Mesothelial cell of epicardium (in vitro differentiated cells): ENCODE measurements at regions not wholly inside any gene's neighbourhood (a gene's known extent, or its start where the extent isn't known, plus 50 kb on each side); places are given as distances from the start of the nearest gene placed in this dataset.

ENCODE experiments used
- DNase-seq, 2 experiments: peaks; one replicate each; pipeline ENCODE4 v3.0.0; 2021; ENCODE audit warnings: low spot score in 2 of 2; ENCODE audit not compliant: unreplicated experiment in 2 of 2
- H3K27ac Mint-ChIP-seq: 2 replicates; pipeline ENCODE4 v1.8.0; 2021; ENCODE audit warnings: mixed read lengths
- H3K27me3 Mint-ChIP-seq: 2 replicates; pipeline ENCODE4 v1.8.0; 2021; ENCODE audit warnings: low read depth, mixed read lengths
- H3K36me3 Mint-ChIP-seq: 2 replicates; pipeline ENCODE4 v1.8.0; 2021; ENCODE audit warnings: mixed read lengths
- H3K4me1 Mint-ChIP-seq: 2 replicates; pipeline ENCODE4 v1.8.0; 2021; ENCODE audit warnings: mixed read lengths
- H3K4me3 Mint-ChIP-seq: 2 replicates; pipeline ENCODE4 v1.8.0; 2021; ENCODE audit warnings: mild to moderate bottlenecking, moderate library complexity, mixed read lengths
- H3K9me3 Mint-ChIP-seq: 2 replicates; pipeline ENCODE4 v1.8.0; 2021; ENCODE audit warnings: mixed read lengths
- CTCF ChIP-seq: fragments of 200-600 bp; sonication (generic); IDR thresholded peaks from one replicate; pipeline ENCODE4 v1.5.0; 2021; ENCODE audit warnings: antibody characterized with exemption; ENCODE audit not compliant: unreplicated experiment

- no peak overlapping the region for H3K27ac Mint-ChIP-seq
- no peak overlapping the region for H3K4me3 Mint-ChIP-seq
- no peak for DNase-seq
- no peak for TF ChIP-seq CTCF
- peaks cover 37% of the 10 kb centered on the region for H3K4me1 Mint-ChIP-seq
- peaks cover 7% of the 10 kb centered on the region for H3K9me3 Mint-ChIP-seq
- no peaks in the 10 kb centered on the region for H3K36me3 Mint-ChIP-seq
- H3K27me3 Mint-ChIP-seq = no peaks in the 10 kb centered on the region
These were observed 55.9 kb upstream of the PDE5A start for GRCh38 chr4:119684463-119684862.

- H3K36me3 Mint-ChIP-seq = no peaks in the 10 kb centered on the region
- no peaks in the 10 kb centered on the region for H3K27me3 Mint-ChIP-seq
- H3K9me3 Mint-ChIP-seq = peaks cover 4% of the 10 kb centered on the region
- H3K4me1 Mint-ChIP-seq = peaks cover 47% of the 10 kb centered on the region
- H3K27ac Mint-ChIP-seq = peak overlapping the region; percentile 14
- DNase-seq = no peak
- TF ChIP-seq CTCF = no peak
- H3K4me3 Mint-ChIP-seq = no peak overlapping the region
These were observed 54.9 kb upstream of the PDE5A start for GRCh38 chr4:119683518-119683917.

- no peaks in the 10 kb centered on the region for H3K27me3 Mint-ChIP-seq
- no peak overlapping the region for H3K27ac Mint-ChIP-seq
- no peak overlapping the region for H3K4me3 Mint-ChIP-seq
- peaks cover 4% of the 10 kb centered on the region for H3K9me3 Mint-ChIP-seq
- no peak for DNase-seq
- H3K36me3 Mint-ChIP-seq = no peaks in the 10 kb centered on the region
- peaks cover 48% of the 10 kb centered on the region for H3K4me1 Mint-ChIP-seq
- no peak for TF ChIP-seq CTCF
These were observed 53.5 kb upstream of the PDE5A start for GRCh38 chr4:119682099-119682498.

- H3K27me3 Mint-ChIP-seq = no peaks in the 10 kb centered on the region
- no peak for TF ChIP-seq CTCF
- H3K4me3 Mint-ChIP-seq = no peak overlapping the region
- no peak for DNase-seq
- no peaks in the 10 kb centered on the region for H3K9me3 Mint-ChIP-seq
- H3K4me1 Mint-ChIP-seq = peaks cover 45% of the 10 kb centered on the region
- no peaks in the 10 kb centered on the region for H3K36me3 Mint-ChIP-seq
- H3K27ac Mint-ChIP-seq = peak overlapping the region; percentile 77
These were observed 50.6 kb upstream of the PDE5A start for GRCh38 chr4:119679251-119679650.

GRCh38 chr4:119678761-119679160, 50.2 kb upstream of the PDE5A start:
- no peaks in the 10 kb centered on the region for H3K9me3 Mint-ChIP-seq
- no peak overlapping the region for H3K4me3 Mint-ChIP-seq
- no peaks in the 10 kb centered on the region for H3K36me3 Mint-ChIP-seq
- peaks cover 2% of the 10 kb centered on the region for H3K27me3 Mint-ChIP-seq
- TF ChIP-seq CTCF = no peak
- H3K27ac Mint-ChIP-seq = peak overlapping the region; percentile 77
- DNase-seq = no peak
- peaks cover 41% of the 10 kb centered on the region for H3K4me1 Mint-ChIP-seq
